Suppressor macrophage treated with lipopolysaccharide for 4 hours (primary cell): ENCODE measurements at regions not wholly inside any gene's neighbourhood (a gene's known extent, or its start where the extent isn't known, plus 50 kb on each side); places are given as distances from the start of the nearest gene placed in this dataset.

ENCODE experiments used
- DNase-seq: peaks from one replicate; pipeline ENCODE4 v3.0.0-alpha.2; 2020

GRCh38 chr1:5351366-5351765, 640.9 kb downstream of the NPHP4 start:
- DNase-seq = no peak

DNA sequence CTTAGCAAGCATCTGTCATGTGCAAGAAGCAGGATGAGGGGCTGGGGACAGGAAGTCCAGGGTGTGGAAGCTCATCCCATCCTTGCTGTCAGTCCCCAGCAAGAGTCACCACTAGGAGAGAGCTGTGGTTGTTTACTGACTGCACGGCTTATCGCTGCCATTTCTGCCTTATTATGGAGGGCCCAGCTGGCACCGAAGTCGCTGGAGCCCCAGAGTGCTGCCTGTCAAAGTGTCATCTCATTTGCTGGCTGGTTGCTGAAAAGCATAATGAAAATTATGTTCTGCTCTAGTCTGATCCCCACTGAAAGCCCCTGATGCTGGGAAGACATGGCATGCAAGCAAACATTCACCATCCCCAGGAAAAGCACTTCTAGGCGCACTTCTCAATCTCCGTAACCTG, 642.7 kb downstream of the NPHP4 start:
- DNase-seq = no peak

- no peak for DNase-seq
These were observed 643.3 kb downstream of the NPHP4 start for GRCh38 chr1:5348732-5349465.

GRCh38 chr1:5347726-5348125, 644.5 kb downstream of the NPHP4 start:
- no peak for DNase-seq

- DNase-seq = no peak
These were observed 646.7 kb downstream of the NPHP4 start for GRCh38 chr1:5345556-5345955.

GRCh38 chr1:5343256-5344020, 648.8 kb downstream of the NPHP4 start:
- DNase-seq = no peak

DNA sequence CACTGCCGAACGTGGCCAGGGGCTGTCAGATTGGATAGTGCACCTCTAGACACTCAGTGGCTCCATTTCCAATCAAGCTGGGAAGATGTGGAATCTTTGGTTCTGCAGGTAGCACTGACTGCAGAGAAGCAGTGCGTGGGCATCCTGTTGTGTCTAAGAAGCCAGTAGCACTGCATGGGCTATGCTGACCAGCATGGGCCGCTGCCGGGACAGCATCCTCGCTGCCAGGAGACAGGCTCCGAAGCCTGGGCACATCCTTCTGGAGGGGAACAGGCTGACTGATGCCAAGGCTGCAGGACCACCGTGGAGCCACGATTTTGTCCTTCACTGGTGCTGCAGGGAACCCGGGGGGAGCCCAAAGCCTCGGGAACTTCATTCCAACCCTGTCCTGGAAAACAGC, 649.4 kb downstream of the NPHP4 start:
- DNase-seq = no peak

- no peak for DNase-seq
These were observed 650.1 kb downstream of the NPHP4 start for GRCh38 chr1:5342172-5342571.

- DNase-seq = no peak
These were observed 650.8 kb downstream of the NPHP4 start for GRCh38 chr1:5341471-5341870.

GRCh38 chr1:5340560-5341130, 651.6 kb downstream of the NPHP4 start:
- no peak for DNase-seq

- no peak for DNase-seq
These were observed 653.8 kb downstream of the NPHP4 start for GRCh38 chr1:5338466-5338865.

GRCh38 chr1:5333291-5333690, 658.9 kb downstream of the NPHP4 start:
- no peak for DNase-seq

DNA sequence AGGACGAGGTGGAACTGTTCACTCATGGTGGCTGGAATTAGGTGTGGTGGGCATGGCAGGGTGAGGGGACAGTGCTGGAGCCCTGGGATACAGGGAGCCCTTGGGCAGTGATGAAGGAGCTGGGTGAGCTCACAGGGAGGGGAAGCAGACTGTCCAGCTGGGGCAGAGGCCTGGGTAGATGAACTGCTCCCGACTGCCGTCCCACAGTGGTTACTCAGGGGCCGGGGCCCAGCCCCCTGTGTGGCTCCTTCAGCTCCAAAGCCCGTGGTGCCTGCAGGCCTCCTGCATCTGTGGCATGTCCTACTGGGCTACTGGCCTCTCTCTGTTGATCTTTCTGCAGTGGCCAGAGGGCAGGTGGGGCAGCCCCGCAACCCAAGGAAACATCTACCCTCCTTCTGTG, 661.1 kb downstream of the NPHP4 start:
- DNase-seq = no peak

GRCh38 chr1:5329068-5329739, 663.0 kb downstream of the NPHP4 start:
- no peak for DNase-seq

DNA sequence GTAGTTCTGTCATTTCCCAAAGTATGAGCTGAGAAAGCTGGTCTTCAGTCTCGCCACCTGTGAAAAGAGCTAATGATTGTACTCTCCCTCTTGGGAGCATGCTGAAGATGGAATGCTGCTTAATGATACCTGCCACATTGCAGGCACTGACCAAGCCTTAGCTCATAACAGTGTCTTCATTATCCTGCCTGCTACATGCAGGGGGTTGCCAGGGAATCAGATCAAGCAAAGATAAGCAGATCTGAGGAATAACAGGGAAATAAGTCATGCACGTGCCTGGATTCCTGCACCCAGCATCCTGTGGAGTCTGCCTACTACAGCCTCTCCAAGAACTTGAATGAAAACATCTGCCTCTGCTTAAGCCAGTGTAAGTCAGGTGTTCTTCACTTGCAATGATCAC, 667.3 kb downstream of the NPHP4 start:
- DNase-seq = no peak

DNA sequence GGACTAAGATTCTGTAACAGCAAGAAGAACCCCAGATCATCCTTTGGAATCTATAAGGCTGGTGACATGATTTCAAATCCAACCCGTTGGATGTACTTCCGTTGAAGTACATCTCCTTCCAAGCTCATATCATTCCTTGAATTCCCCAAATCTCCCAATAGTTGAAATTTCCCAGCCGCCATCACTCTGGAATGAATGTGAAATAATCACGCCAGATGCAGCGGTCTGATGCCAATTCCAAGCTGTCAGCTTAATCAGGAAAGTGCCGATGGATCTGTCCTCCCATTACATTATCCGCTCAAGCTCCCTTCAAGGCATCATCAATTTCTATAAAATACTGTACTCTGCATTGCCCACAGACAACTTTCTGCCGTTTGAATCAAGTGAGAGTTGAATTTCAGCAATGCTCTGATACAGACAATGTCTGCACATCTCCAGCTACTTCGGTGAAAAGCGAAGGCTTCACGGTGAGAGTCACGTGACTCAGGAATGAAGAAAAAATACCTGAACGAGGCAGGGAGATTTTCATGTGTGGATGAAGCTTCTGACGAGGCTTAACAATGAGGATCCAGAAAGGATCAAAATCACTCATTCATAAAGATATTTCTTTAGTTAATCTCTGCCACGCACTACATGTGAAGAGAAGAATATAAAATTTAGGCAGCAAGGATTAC, 663.9 kb downstream of the AJAP1 start:
- DNase-seq = no peak

DNA sequence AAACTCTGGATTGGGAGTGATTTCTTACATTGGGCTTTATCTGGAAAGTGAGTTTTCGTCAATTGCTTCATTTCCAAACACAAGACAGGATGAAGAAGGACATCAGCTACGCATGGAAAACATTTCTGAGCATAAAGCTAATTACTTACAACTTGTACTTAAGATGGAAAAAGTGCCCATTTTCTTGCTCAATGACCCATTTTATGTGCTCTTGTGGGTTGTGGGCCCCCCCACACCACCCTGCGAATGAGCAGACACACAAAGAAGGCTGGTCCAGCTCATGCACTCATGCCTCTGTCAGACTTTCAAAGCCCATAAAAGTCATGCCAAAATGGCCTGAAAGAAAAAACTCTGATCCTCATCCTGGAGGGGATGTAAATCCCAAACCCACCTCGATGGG, 663.0 kb downstream of the AJAP1 start:
- no peak for DNase-seq

DNA sequence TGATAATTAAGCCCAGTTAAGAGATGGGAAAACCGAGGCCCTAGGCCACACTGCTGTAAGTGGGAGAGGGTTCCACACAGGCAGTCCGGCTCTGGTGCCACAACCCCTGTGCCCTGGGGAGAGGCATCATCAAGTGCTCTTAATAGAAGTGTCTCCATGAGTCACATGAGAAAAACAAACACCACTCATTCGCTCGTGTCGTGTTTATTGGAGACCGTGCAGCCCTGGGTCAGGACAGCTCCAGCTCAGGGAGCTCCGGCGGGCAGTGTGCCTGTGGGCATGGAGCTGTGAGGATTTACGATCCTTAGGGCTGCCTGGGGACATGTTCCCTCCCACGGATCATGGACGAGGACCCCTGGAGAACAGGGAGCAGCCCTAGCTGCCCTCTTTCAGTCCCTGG, 658.5 kb downstream of the AJAP1 start:
- no peak for DNase-seq

DNA sequence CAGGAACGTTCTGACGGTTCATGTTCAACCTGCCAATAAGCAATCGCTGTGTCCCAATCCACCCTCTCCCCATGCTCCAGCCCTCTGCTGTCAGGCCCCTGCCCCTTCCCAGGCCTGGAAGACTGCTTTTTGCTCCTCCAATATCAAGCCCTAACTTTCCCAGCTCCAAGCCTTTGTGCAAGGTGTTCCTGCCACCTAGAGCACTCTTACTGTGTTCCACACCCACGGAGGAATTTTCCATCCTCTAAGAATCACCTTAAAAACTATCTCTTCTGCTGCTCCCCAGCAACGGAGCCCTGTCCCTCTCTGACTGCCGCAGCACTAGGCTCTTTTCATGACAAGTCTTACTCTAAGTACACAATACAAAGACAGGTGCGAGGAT, 657.9 kb downstream of the AJAP1 start:
- no peak for DNase-seq

- DNase-seq = no peak
These were observed 657.4 kb downstream of the AJAP1 start for GRCh38 chr1:5311634-5312292.

DNA sequence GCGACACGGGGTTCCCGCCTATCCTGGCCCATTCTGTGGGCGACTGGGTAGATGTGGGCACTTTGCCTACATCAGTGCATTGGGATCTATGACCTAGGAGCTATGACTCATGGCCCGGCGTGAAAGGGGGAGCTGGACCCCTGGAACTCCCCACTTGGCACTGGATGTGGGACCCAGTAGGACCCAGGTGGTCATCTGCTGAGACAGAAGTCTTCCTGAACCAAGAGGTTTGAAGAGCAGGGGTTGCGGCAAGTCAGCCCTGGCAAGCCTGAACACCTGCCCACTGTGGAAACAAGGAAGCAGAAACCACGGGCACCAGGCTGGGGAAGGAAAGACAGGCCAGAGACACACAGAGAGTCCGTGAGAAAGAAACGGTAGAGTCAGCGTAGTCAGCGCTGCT, 656.7 kb downstream of the AJAP1 start:
- DNase-seq = no peak

GRCh38 chr1:5308249-5308648, 653.8 kb downstream of the AJAP1 start:
- no peak for DNase-seq

DNA sequence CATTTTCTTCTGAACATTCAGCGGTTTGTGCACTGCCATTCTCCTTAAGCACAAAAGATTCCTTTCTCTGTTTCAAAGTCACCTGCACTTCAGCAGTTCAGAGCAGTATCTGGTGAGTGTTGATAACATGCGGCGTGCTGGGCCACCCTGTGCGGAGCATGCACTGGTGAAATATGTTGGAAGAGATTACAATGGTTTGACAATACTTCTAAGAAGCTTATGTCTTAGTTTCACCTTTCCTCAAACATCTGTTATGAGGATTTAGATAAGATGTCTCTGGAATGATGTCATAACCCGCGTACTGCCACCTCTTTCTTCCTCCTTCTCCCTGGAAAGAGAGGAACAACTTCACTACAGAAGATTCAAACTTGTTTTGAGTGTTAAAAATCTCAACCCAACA, 650.3 kb downstream of the AJAP1 start:
- DNase-seq = no peak
